Gastroesophageal sphincter (tissue), 4 donors: ENCODE measurements at regions not wholly inside any gene's neighbourhood (a gene's known extent, or its start where the extent isn't known, plus 50 kb on each side); places are given as distances from the start of the nearest gene placed in this dataset.

ENCODE experiments used
- ATAC-seq: fragments of 150-250 bp; one replicate; pipeline ENCODE4 v1.9.1; 2016; ENCODE audit warnings: mild to moderate bottlenecking, moderate library complexity
- H3K27ac ChIP-seq, 4 donors: fragments of 200-600 bp; sonication (generic) in 3 of 4; 1 replicate in 3 of 4; 2 replicates in 1 of 4; pipeline ENCODE4 v1.5.1; 2016 to 2019
- H3K27me3 ChIP-seq: fragments of 200-600 bp; sonication (generic); one replicate; pipeline ENCODE4 v1.5.1; 2019
- H3K36me3 ChIP-seq, 2 donors: fragments of 200-600 bp; sonication (generic); one replicate each; pipeline ENCODE4 v1.5.1; 2019; ENCODE audit warnings: control low read depth in 1 of 2
- H3K4me1 ChIP-seq, 3 donors: fragments of 200-600 bp; sonication (generic); 1 replicate in 2 of 3; 2 replicates in 1 of 3; pipeline ENCODE4 v1.5.1; 2016 to 2019; ENCODE audit warnings: control low read depth in 2 of 3
- H3K4me3 ChIP-seq, 2 donors: fragments of 200-600 bp; sonication (generic); one replicate each; pipeline ENCODE4 v1.5.1; 2019; ENCODE audit warnings: mild to moderate bottlenecking in 1 of 2, moderate library complexity in 1 of 2
- H3K9me3 ChIP-seq, 3 donors: fragments of 200-600 bp; sonication (generic); one replicate each; pipeline ENCODE4 v1.5.1; 2017 to 2019; ENCODE audit warnings: control low read depth in 2 of 3
- EP300 ChIP-seq: sonication (generic); formaldehyde crosslinking; IDR thresholded peaks from one replicate; pipeline ENCODE4 v1.6.1; 2017; ENCODE audit warnings: antibody characterized with exemption, mild to moderate bottlenecking
- POLR2A ChIP-seq, 2 donors: fragments of 450-650 bp; IDR thresholded peaks; one replicate each; pipeline ENCODE4 v1.6.1; 2017; ENCODE audit warnings: antibody characterized with exemption in 2 of 2, mild to moderate bottlenecking in 2 of 2, moderate library complexity in 1 of 2
- POLR2AphosphoS5 ChIP-seq: sonication (generic); formaldehyde crosslinking; IDR thresholded peaks from one replicate; pipeline ENCODE4 v1.6.1; 2017; ENCODE audit warnings: antibody characterized with exemption
- WGBS, 2 donors: methylation state at CpG; one replicate each; pipeline ENCODE4 v1.1.5; 2018; ENCODE audit warnings: low coverage in 1 of 2; 5-methylcytosine and 5-hydroxymethylcytosine counted together
- TF ChIP-seq, protein P1 (sequence below), 4 experiments: fragments of 200-600 bp in 2 of 4; fragments of 450-650 bp in 2 of 4; sonication (generic) in 1 of 4; IDR thresholded peaks; one replicate each; pipeline ENCODE4 v1.5.1; 2017 to 2019; ENCODE audit warnings: antibody characterized with exemption in 4 of 4, mild to moderate bottlenecking in 2 of 4, moderate library complexity in 2 of 4

- Histone ChIP-seq H3K4me1 (no peaks in the 10 kb centered on the region), H3K27ac (no peak overlapping the region), H3K27me3 (no peaks in the 10 kb centered on the region), H3K4me3 (no peak overlapping the region), H3K9me3 (peaks cover 0 to 3% (median 0%) of the 10 kb centered on the region in 3 donors), H3K36me3 (no peaks in the 10 kb centered on the region)
- no peak for TF ChIP-seq POLR2A (IDR thresholded peaks at IDR 0.05)
- TF ChIP-seq, protein P1, sequence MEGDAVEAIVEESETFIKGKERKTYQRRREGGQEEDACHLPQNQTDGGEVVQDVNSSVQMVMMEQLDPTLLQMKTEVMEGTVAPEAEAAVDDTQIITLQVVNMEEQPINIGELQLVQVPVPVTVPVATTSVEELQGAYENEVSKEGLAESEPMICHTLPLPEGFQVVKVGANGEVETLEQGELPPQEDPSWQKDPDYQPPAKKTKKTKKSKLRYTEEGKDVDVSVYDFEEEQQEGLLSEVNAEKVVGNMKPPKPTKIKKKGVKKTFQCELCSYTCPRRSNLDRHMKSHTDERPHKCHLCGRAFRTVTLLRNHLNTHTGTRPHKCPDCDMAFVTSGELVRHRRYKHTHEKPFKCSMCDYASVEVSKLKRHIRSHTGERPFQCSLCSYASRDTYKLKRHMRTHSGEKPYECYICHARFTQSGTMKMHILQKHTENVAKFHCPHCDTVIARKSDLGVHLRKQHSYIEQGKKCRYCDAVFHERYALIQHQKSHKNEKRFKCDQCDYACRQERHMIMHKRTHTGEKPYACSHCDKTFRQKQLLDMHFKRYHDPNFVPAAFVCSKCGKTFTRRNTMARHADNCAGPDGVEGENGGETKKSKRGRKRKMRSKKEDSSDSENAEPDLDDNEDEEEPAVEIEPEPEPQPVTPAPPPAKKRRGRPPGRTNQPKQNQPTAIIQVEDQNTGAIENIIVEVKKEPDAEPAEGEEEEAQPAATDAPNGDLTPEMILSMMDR (IDR thresholded peaks at IDR 0.05) = no peak
- no peak for TF ChIP-seq POLR2AphosphoS5
- no peak for TF ChIP-seq EP300
- no peak for ATAC-seq
These were observed 472.8 kb downstream of the OLFM4 start for GRCh38 chr13:53501387-53501786.

GRCh38 chr13:53507741-53508140, 479.1 kb downstream of the OLFM4 start:
- WGBS, 2 donors = 34 to 57% methylated on average over 4 of the region's 4 CpGs
- Histone ChIP-seq H3K27ac (no peak overlapping the region), H3K36me3 (no peaks in the 10 kb centered on the region), H3K4me3 (no peak overlapping the region), H3K9me3 (no peaks in the 10 kb centered on the region), H3K4me1 (no peaks in the 10 kb centered on the region), H3K27me3 (no peaks in the 10 kb centered on the region)
- no peak for ATAC-seq
- TF ChIP-seq, protein P1 (IDR thresholded peaks at IDR 0.05) = no peak
- TF ChIP-seq POLR2A (IDR thresholded peaks at IDR 0.05) (no peak), EP300 (no peak), POLR2AphosphoS5 (no peak)

DNA sequence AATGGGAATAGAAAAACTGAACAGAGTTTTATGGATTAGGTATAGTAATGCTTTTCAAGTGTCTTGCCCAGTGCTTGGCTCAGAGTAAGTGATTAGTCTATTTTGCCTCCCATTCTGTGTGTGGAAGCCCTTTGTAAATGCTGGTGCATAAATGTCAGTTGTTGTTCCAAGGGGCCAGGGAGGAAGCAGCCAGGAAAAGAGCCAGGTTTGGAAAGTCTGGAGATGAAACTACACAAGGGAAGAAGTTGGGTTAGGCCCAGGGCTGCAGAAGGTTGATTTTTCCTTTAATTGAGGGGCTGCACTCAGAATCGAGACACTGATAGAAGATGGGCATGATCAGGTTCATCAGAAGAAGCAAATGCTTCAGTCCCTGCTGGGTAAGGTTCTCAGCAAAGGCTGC, 484.0 kb downstream of the OLFM4 start:
- TF ChIP-seq EP300 = no peak
- TF ChIP-seq, protein P1 (IDR thresholded peaks at IDR 0.05) = no peak
- TF ChIP-seq POLR2A (IDR thresholded peaks at IDR 0.05) = no peak
- TF ChIP-seq POLR2AphosphoS5 = no peak
- H3K27ac ChIP-seq = no peak overlapping the region
- H3K9me3 ChIP-seq = no peaks in the 10 kb centered on the region
- 14 to 50% methylated on average over 1 of the region's 1 CpG for WGBS, 2 donors
- no peak for ATAC-seq
- H3K4me1 ChIP-seq = no peaks in the 10 kb centered on the region
- no peaks in the 10 kb centered on the region for H3K27me3 ChIP-seq
- H3K4me3 ChIP-seq = no peak overlapping the region
- no peaks in the 10 kb centered on the region for H3K36me3 ChIP-seq

GRCh38 chr13:53513226-53513625, 484.6 kb downstream of the OLFM4 start:
- Histone ChIP-seq H3K27me3 (no peaks in the 10 kb centered on the region), H3K27ac (no peak overlapping the region), H3K9me3 (no peaks in the 10 kb centered on the region), H3K36me3 (no peaks in the 10 kb centered on the region), H3K4me1 (no peaks in the 10 kb centered on the region), H3K4me3 (no peak overlapping the region)
- no peak for ATAC-seq
- WGBS, 2 donors = 37 to 50% methylated on average over 4 of the region's 4 CpGs
- TF ChIP-seq EP300 (no peak), POLR2AphosphoS5 (no peak), POLR2A (IDR thresholded peaks at IDR 0.05) (no peak)
- TF ChIP-seq, protein P1 (IDR thresholded peaks at IDR 0.05) = no peak

GRCh38 chr13:53520132-53520531, 491.5 kb downstream of the OLFM4 start:
- H3K4me1 ChIP-seq = no peaks in the 10 kb centered on the region
- no peak for ATAC-seq
- no peak overlapping the region for H3K4me3 ChIP-seq
- TF ChIP-seq, protein P1 (IDR thresholded peaks at IDR 0.05) = no peak
- no peak for TF ChIP-seq POLR2AphosphoS5
- no peak for TF ChIP-seq POLR2A (IDR thresholded peaks at IDR 0.05)
- TF ChIP-seq EP300 = no peak
- no peak overlapping the region for H3K27ac ChIP-seq
- no peaks in the 10 kb centered on the region for H3K9me3 ChIP-seq
- no peaks in the 10 kb centered on the region for H3K27me3 ChIP-seq
- no peaks in the 10 kb centered on the region for H3K36me3 ChIP-seq
